Hepatocyte (in vitro differentiated cells): ENCODE measurements at regions not wholly inside any gene's neighbourhood (a gene's known extent, or its start where the extent isn't known, plus 50 kb on each side); places are given as distances from the start of the nearest gene placed in this dataset.

Experiments used
- CTCF ChIP-seq: fragments of 200-600 bp; sonication (generic); IDR thresholded peaks from 2 replicates; pipeline ENCODE4 v1.5.1; 2016; ENCODE audit warnings: antibody characterized with exemption, mild to moderate bottlenecking; ENCODE audit not compliant: poor library complexity
- EZH2 ChIP-seq: fragments of 200-600 bp; sonication (generic); IDR thresholded peaks from 2 replicates; pipeline ENCODE4 v1.6.1; 2016; ENCODE audit warnings: antibody characterized with exemption, mild to moderate bottlenecking, borderline replicate concordance
- EZH2phosphoT487 ChIP-seq: fragments of 200-600 bp; sonication (generic); IDR thresholded peaks from one replicate; pipeline ENCODE4 v1.6.1; 2018; ENCODE audit warnings: antibody characterized with exemption, mild to moderate bottlenecking, low read depth, moderate library complexity; ENCODE audit not compliant: unreplicated experiment, severe bottlenecking

DNA sequence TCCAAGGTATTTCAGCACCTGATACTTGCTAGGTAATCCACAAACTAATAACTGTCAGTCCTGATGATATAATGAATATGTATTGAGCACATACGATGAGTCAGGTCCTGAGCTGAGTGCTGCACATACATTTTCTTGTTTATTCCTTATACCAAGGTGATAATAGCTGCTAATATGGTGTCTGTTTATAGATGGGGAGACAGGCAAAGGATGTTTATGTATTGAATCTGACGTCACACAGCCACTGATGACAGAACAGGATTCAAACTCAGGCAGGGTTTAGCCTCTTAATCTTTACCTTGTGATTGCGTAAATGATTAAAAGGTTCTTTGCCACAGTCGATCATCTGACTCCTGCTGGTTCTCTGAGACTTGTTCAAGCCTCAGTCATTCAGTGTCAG, 609.9 kb upstream of the CPEB2 start:
- TF ChIP-seq CTCF: no peak
- TF ChIP-seq EZH2: no peak
- no peak for TF ChIP-seq EZH2phosphoT487
